ENCODE measurements at regions not wholly inside any gene's neighbourhood (a gene's known extent, or its start where the extent isn't known, plus 50 kb on each side); places are given as distances from the start of the nearest gene placed in this dataset.

DNA sequence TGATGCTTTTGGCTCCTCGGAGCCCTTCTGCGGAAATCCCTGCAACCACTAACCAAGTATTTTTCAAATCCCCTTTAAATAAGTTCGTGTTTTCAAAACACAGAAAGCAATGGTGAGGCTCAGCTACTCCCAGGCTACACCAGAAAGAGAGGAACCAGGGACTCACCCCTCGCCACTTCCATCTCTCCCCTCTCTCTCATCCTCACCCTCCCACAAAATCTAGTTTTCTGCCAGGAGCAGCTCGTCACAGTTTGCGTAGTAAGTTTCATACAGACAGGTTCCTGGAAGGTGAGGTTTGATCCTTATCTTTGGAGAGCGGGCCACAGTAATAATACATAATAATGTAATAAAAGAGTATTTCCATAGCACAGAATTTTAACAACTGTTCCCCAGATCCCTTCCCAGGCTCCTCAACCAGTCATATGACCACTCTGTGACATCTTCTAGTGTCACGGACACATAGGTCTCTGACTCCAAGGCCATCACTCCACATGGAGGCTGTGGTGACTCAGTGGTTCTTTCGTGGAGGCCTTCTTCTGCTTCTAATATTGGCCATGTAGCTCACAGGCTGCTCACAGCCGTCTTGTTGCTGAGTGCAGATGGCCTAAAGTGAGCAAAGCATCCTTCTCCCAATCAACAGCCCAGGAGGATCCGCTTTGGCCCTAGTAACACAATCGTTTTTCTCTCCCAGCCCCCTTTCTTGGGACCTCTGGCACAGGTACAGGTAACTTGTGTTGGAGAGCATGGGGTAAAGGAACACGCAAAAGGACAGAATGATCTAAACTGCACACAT, 295.7 kb downstream of the CDC5L start:
- no peak for DNase-seq

DNA sequence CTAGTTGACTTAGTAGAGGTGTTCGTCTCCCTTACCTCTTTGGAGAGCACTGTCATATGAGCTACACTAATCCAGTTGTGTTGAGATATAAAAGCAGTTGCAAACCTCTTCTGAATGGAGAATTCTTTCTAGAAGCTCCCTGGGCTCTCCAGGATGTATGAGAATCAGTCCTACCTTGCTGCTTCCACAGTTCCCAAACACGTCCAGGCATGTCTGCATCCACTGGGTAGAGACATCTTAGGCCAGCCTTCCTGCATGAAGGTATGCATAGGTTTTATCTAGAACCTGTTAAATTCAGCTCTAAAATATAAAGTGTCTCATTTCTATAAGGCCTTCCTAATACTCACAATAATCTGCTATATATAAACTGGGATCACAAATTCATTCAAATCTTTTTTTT, 297.7 kb downstream of the CDC5L start:
- no peak for DNase-seq

DNA sequence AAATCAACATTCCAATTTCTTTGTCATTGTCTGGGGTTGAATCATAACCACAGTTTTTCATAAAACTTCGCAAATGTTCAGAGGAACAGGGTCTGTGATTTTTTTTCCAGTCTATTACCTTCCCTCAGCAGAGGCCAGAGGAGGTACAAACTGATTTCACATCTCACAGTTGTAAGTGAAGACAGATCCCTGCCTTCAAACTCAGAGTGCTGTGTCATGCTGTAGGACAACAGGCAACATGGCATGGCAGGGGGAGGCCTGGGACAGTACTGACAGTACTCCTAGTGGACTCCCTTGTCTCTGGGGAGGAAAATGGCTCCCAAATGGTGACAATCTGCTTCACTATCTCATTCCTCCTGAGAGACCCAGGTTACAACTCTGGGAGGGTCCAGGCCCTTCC, 308.6 kb downstream of the CDC5L start:
- DNase-seq, result no peak

DNA sequence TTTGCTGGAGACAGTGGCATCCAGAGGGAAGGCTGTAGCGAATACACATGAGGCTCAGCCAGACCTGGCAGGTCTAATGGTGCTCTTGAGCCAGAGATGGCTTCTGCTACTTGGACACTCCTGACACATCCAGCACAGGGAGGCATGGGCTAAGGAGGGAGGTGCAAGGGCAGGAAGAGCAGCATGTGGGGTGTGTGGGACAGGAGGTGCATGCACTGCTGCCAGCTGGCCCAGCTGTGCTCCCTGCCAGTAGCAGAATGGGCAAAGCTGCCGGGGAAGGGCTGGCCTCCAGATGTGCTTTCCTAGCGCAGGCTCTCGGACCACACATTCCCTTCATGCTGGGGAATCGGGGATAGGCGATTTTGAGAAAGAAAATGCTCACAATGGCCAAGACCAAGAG, 309.2 kb downstream of the CDC5L start:
- no peak for DNase-seq

DNA sequence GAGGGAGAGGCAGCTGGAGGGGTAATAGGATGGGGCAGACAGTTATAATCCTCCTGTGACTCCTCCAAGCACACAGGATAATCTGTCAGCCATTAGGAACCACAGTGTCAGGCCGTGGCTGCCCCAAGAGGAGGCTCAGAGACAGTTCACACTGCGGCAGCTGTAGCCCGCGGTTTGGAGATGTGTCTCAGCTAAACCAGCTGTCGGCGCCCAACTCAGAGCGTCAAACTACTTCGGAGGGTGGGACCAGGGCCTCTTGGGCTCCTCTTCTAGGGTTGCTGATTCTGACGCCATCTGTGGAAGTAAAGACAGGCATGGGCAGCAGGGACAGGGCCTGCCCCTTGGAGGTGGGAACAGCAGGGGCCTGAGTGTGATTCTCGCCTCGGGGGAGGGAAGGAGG, 309.8 kb downstream of the CDC5L start:
- DNase-seq, result no peak

DNA sequence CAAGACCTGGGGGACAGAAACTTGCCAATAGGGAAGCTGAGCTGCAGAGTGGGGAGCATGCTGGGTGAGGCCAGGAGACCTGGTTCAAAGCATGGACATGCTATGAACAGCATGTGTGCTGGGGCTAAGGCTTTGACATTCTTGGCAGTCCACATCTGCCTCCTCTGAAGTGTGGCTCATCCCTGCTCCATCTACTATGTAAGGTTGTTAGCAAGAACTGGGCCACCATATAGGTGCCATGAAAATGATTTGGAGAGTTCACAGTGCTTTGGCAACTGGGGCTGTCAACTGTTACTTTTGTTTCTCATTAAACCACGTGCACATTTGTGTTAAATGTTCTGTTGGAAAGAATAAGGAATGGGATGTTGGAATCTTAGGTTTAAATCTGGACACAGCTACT, 311.1 kb downstream of the CDC5L start:
- DNase-seq, result no peak

DNA sequence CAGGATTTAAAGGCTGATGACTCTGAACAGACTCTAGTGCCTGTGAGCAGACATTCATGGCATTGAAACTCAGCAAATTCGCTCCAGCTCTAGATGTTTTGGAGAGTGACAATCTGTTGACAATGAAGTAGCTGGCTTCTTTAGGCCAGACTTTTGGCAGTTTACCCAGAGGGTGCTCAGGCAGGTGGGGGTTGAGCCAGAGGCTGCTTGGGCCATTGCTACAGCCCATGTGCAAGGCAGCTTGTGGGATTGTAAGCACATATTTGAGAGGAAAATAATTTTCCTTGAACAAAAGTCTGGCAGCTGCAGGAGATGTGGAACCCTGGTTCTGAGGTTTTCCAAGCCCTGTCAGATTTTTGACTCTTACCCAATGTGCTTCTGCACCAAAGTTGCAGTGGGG, 311.6 kb downstream of the CDC5L start:
- no peak for DNase-seq

DNA sequence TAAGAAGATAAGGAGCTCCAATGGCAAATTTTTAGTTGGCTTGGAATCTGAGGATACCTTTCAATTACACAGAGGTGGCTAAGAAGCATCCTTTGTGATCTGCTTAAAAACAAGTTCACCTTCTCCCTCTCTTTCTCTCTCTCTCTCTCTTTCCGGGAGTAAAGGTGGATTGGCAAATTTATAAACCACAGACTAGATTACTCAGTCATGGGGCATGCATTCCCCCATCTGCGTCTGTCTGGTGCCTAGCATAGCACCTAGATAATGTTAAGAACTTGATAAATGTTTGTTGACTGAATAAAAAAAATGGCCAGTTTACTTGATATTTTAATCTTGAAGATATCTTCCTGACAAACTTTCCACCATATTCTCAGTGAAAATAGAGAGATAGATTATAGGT, 312.3 kb downstream of the CDC5L start:
- DNase-seq, result no peak

DNA sequence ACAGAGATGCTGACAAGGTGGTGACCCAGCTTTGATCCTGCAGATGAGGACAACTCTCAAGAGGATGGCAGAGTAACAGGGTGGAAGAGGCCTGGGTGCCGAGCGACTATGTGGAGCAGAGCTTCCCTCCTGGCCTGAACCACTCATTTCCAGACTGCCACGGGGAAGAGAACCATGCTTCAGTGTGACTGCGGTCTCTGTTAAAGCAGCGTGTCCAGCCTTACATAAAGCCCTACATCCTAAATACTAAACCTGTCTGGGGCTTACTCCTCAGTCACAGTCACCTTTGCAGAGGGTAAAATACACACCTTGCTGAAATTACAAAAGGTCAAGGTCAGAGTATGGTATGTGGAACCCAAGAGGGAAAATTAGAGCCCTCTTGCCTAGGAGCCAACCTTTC, 312.9 kb downstream of the CDC5L start:
- no peak for DNase-seq

DNA sequence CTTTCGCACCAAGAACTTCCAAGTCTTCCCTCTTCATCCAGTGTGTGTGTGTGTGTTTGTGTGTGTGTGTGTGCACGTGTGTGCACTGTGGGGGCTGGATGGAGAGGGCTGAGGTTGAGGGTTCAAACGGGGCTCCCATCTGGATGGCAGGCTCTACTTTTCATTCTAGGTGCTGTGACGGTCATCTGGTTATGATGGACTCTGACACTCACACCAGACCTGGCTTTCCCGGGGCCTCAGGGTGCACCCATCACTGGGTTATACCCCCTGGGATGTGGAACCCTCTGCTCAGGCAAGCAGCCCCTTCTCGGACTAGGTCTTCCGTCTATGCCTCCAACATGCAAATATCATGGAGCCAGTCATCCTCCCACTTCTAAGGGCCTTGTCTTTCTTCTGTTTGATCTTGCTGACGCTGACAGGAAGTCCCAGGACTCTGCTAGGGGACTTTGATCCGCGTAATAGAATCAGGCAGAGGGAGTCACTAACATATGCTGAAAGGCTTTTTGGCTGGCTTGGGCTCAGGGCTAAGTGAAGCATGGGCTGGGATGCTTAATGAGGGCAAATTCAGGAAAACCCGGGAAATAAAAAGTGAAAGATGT, 313.6 kb downstream of the CDC5L start:
- no peak for DNase-seq

DNA sequence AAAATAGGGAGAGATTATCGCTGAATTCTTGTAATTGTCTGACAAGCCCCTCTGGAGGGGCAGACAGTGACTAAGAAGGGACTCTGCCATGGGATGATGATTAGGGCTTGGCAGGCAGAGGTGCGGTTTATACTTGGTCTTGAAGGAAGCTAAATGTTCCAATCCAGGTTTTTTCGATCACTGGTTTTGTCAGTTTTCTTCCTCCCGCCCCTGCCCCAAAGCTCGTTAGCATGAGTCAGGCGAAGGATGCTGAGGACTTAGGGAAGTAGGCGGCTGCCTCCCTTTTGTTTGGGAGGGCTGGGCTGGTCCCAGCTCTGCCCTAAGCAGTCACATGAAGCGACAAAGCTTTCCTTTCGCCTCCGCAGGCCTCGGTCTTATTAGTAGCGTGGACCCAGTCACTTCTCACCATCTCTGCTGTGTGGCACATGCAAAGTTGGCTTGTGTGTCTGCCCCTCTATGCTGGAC, 314.2 kb downstream of the CDC5L start:
- no peak for DNase-seq

DNA sequence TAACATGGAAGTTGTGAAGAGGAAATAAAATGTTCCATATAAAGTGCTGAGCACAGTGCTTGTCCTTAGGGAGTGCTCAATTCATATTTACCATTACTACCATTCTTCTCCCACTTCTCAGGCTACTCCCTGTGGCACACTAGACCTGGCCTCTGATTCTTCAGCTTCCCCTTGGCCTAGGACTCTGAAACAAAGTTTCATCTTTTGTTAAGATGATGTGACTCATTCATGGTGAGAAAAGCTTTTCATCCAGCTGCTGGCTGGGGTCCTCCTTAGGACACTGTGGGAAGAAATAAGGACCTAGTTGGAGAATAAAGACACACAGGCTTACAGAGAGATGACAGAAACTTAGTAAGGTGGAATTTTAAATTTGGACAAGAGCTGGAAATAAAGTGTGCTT, 314.8 kb downstream of the CDC5L start:
- no peak for DNase-seq

DNA sequence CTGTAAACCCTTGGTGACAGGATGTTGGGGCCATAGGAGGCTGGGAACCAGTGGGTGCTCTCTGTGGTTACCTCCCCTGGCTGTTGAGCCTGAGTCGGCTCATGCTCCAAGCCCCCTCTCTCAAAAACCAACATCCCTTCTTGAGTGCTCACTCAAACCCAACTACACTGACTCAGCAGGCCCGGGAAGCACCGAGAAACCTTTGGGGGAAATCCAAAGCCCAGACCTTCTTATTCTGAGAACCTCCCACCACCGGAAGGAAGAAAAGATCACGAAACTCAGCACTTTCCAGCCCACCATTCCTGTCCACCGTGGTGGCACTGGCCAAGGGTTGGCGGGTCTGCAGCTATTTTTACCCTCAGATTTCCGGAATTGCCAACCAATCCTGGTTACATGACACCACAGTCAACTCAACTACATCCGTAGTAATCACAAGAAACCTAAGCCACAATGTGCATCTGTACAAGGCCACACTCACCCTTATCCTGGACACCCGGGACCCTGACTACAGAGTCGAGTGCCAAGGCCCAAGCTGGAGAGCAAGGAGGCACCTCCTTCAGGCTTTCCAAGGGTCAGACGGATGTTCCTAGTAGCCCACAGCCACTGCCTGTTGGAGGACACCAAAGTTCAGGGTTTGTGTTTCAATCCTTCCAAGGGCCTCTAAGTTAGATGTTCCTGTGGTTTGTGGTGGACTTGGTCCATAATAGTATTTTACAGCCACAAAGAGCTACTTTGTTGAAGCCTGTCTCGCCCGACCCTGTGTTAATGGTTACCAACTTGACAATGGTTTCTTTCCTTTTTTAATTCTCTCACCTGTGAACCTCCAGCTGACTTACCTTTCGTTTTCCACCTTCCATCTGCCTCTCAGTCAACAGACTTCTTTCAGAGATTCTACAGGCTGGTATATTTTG, 317.0 kb downstream of the CDC5L start:
- peak in 1 of 2 donors; percentile 15 for DNase-seq

DNA sequence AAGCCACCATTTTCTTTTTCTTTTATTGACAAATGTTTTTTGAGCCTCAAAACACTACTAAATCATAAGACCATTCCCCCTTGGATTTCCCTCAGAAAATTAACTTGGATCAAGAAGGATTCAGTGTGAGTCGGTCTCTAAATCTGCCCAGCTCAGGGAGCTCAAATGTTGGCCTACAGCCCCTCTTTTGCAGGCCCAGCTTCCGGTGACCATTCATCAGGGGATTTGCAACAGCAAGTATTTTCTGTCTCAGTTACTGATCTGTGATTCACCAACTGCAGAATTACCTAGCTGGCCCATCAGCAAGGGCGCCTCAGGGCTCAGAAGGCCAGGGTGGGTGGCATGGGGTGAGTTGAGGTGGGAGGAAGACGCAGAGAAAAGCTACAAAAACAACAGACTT, 318.1 kb downstream of the CDC5L start:
- no peak for DNase-seq

DNA sequence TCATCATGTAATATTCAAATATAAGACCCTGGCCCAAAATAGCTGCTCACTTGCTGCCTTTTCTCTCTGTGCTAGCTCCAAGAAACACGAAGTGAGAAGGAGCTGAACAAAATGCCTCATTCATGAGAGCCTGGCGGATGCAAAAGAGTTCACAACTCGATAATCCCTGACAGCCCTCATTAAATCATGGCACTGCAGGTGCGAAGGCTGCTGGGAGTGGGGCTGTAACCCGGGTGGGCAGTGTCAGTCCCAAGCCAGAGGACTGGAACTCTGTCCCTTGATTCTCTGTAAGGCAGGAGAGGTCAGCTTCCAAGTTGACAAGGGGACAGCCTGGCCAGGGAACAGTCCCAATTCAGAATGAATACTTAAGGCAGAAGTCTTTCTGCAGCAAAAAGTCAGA, 318.5 kb downstream of the CDC5L start:
- DNase-seq, result no peak

DNA sequence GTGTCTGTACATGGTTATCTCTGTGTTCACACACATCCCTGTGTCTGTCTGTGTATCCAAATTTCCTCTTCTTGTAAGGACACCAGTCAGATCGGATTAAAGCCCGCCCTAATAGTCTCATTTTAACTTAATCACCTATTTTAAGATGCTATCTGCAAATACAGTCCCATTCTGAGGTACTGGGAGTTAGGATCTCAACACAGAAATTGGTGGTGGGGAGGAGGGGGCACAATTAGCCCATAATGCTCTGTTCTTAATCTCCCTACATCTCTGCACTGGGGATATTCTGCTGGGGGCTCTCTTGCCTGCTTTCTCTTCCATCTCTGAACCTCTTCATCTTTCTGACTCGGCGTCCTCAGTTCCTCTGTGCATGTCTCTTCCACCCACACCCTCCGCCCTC, 320.7 kb downstream of the CDC5L start:
- DNase-seq, result no peak

DNA sequence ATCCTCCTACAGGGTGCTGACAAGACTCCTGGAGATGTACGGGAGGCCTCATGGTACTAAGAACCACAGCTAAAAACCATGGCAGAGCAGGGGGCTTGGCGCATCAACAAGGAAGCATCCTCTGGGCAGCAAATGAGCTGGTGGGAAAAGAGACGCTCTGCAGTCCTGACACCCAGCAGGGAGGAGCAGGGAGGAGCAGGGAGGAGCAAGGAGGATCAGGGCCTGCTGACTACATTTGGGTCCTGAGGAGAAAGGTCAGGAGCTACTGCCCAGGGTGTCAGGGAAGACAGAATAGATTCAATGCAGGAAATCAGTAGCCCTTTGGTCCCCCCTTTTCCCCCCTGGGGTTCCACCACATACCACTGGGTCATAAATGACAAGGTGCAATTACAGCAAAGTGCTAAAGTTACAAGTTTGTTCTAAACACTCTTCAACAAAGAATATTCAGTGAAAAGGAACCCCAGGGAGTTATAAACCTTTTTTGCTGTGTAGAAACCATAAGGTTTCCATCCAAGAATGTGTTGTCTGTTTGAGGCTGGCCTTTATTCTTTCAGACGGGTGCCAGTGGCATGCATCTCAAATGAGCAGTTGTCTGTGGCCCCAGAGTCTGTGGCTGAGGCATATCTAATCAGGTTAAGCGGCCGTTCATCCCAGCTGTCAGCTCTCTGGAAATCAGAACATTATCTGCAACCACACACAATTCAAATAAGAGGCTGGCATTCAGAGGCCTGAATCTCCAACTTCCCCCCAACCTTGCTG, 325.0 kb downstream of the CDC5L start:
- DNase-seq, result no peak

DNA sequence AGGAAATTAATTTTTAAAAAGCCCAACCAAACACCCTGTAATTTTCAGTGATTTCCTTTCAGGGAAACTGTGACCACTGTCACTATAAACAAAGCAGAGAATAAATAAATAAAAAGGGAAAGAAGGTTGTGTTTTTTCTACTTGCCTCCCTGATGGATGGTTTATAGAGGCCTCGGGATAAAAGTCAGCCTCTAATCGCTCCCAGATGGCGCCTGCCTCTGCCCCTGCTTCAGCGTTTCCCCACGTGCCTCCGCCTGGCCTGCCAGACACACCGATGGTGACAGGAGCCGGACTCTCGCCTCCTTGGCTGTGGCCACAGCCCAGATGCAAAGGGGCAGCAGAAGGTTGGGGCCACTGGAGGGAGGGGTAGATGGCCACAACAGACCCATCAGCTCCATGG, 327.7 kb downstream of the CDC5L start:
- no peak for DNase-seq

DNA sequence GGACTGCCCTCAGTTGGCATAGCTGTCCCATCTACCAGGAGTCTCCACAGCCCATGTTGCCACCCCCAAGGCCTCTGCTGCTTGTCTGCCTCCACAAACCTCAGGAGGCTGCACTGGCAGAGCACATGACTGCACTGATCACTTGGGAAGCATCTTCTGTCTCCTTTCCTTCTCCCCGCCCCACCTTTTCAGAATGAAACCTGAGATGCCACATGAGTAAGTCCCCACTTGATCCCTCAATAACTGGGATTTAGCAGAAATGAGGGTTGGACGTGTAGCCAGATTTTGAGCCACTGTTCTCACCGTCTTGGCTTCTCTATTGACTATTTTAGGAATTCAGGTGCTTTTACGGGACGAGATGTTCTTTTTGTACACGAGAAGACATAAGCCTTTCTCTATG, 328.4 kb downstream of the CDC5L start:
- DNase-seq, result no peak

DNA sequence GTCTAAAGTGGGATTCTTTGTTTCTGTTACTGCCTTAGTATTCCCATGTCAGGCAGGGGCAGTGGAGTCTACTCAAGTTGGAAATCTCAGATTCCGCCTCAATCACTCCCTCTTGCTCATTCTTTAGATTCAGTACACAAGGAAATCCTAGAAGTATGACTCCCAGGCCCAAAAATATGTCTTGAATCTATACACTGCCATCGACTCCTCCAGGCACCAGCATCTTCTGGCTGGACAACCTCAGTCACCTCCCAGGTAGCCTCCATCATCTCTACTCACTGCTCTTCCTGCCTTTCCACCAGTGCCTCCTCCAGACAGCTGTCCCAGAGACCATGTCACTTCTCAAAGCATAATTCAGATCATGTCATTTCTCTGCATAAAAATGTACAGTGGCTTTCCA, 329.9 kb downstream of the CDC5L start:
- no peak for DNase-seq

DNA sequence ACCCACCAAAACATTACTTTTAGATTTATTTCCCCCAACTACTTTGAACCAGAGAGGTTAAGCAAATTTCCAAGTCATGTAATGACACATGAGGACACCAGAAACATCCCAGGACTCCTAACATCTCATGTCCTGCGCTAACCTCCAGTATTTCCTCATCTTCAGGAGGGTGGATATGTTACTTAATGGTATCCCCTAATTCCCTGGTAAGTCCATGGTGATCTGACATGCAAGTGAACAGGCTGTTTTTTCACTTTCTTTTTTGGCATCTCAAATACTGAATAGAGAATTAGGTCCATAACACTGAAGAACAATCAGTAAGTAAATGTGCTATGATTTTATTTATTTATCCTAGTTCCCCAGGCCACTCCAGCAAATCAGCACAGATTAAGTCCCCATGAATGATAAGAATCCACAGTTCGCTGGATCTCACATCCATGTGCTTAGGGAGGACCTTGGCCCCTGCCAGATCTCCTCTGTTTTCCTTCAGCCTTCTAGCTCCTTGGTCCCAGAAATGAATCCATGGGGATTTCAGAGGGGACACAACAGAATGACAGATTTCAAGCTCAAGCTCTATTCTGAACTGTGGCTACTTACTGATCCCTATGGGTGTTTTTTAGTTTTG, 334.6 kb downstream of the CDC5L start:
- DNase-seq, result no peak

DNA sequence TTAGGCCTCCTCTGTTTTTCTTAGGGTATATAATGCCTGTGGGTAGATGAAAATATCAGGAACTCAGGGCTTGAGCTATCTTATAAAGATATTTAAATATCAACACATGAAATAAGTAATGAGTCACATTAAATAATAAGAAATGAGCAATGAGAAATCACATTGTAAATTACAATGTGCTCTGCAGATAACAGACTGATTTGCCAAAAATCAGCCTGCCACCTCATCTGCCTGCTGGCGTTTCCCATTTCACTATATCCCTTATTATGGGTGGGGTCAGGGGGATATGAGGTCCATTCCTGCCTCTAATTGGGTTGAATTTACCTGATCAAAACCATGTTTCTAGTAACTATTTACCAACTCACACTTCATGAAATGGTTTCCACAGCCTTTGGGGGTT, 335.2 kb downstream of the CDC5L start:
- no peak for DNase-seq

All from activated CD4-positive, alpha-beta T cell treated with anti-CD3 and anti-CD28 coated beads for 4 hours (primary cell).